Right atrium auricular region (tissue), 2 donors: ENCODE measurements at regions not wholly inside any gene's neighbourhood (a gene's known extent, or its start where the extent isn't known, plus 50 kb on each side); places are given as distances from the start of the nearest gene placed in this dataset.

Source experiments
- DNase-seq: peaks from one replicate; pipeline ENCODE4 v3.0.0-alpha.2; 2019; ENCODE audit warnings: low spot score
- H3K27ac ChIP-seq, 2 donors: fragments of 200-600 bp; sonication (generic); 1 replicate in 1 of 2; 2 replicates in 1 of 2; pipeline ENCODE4 v1.5.1; 2016 to 2019
- H3K27me3 ChIP-seq, 2 donors: fragments of 200-600 bp; sonication (generic); one replicate each; pipeline versions ENCODE4 v1.5.1 to v1.6.0; 2017 to 2019
- H3K36me3 ChIP-seq: fragments of 200-600 bp; sonication (generic); one replicate; pipeline ENCODE4 v1.5.1; 2016
- H3K4me1 ChIP-seq, 2 donors: fragments of 200-600 bp; sonication (generic); one replicate each; pipeline versions ENCODE4 v1.5.1 to v1.6.0; 2017 to 2019
- H3K4me3 ChIP-seq, 2 donors: fragments of 200-600 bp; sonication (generic); 1 replicate in 1 of 2; 2 replicates in 1 of 2; pipeline ENCODE4 v1.5.1; 2017 to 2019; ENCODE audit warnings: mild to moderate bottlenecking in 1 of 2, moderate library complexity in 1 of 2
- H3K9me3 ChIP-seq, 2 donors: fragments of 200-600 bp; sonication (generic); one replicate each; pipeline ENCODE4 v1.5.1; 2019
- TF ChIP-seq, protein P1 (sequence below), 2 donors: fragments of 200-600 bp; sonication (generic); IDR thresholded peaks; one replicate each; pipeline ENCODE4 v1.5.1; 2019; ENCODE audit warnings: antibody characterized with exemption in 2 of 2

- Histone ChIP-seq H3K9me3 (no peaks in the 10 kb centered on the region), H3K4me1 (no peaks in the 10 kb centered on the region), H3K36me3 (no peaks in the 10 kb centered on the region), H3K27ac (no peak overlapping the region), H3K27me3 (no peaks in the 10 kb centered on the region), H3K4me3 (no peak overlapping the region)
- TF ChIP-seq, protein P1, sequence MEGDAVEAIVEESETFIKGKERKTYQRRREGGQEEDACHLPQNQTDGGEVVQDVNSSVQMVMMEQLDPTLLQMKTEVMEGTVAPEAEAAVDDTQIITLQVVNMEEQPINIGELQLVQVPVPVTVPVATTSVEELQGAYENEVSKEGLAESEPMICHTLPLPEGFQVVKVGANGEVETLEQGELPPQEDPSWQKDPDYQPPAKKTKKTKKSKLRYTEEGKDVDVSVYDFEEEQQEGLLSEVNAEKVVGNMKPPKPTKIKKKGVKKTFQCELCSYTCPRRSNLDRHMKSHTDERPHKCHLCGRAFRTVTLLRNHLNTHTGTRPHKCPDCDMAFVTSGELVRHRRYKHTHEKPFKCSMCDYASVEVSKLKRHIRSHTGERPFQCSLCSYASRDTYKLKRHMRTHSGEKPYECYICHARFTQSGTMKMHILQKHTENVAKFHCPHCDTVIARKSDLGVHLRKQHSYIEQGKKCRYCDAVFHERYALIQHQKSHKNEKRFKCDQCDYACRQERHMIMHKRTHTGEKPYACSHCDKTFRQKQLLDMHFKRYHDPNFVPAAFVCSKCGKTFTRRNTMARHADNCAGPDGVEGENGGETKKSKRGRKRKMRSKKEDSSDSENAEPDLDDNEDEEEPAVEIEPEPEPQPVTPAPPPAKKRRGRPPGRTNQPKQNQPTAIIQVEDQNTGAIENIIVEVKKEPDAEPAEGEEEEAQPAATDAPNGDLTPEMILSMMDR (IDR thresholded peaks at IDR 0.05), result no peak
- no peak for DNase-seq
These were observed 309.1 kb downstream of the SOX4 start for GRCh38 chr6:21902628-21903169.

- Histone ChIP-seq H3K9me3 (no peaks in the 10 kb centered on the region), H3K4me3 (no peak overlapping the region), H3K27me3 (no peaks in the 10 kb centered on the region), H3K4me1 (peaks cover 0 to 8% of the 10 kb centered on the region in 2 donors), H3K27ac (no peak overlapping the region), H3K36me3 (no peaks in the 10 kb centered on the region)
- DNase-seq, result no peak
- TF ChIP-seq, protein P1 (IDR thresholded peaks at IDR 0.05), result no peak
These were observed 312.0 kb downstream of the SOX4 start for GRCh38 chr6:21905531-21905930.

DNA sequence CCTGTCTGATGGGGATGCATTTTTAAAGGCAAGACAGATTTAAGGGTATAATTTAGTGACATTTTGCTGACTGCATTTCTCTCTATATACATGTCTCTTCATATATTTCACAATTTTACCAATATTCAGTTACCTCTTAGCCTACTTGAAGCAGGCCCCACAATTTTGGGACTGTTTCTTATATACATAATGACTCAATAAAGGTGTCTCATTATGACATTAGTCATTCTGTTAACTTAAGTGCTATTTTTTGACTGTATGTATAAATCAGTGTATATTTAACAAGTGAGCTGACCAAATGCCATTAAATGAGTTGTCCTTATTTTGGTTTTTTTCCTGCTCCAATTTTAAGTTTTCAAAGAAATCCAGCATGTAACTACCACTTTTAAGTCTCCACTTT, 313.3 kb downstream of the SOX4 start:
- Histone ChIP-seq H3K9me3 (no peaks in the 10 kb centered on the region), H3K4me3 (no peak overlapping the region), H3K27me3 (no peaks in the 10 kb centered on the region), H3K27ac (no peak overlapping the region), H3K36me3 (no peaks in the 10 kb centered on the region), H3K4me1 (peaks cover 0 to 8% of the 10 kb centered on the region in 2 donors)
- no peak for DNase-seq
- TF ChIP-seq, protein P1 (IDR thresholded peaks at IDR 0.05), result no peak

GRCh38 chr6:21907291-21907690, 313.7 kb downstream of the SOX4 start:
- no peak for DNase-seq
- Histone ChIP-seq H3K4me3 (no peak overlapping the region), H3K4me1 (peaks cover 0 to 8% of the 10 kb centered on the region in 2 donors), H3K9me3 (no peaks in the 10 kb centered on the region), H3K27me3 (no peaks in the 10 kb centered on the region), H3K36me3 (no peaks in the 10 kb centered on the region), H3K27ac (no peak overlapping the region)
- TF ChIP-seq, protein P1 (IDR thresholded peaks at IDR 0.05), result no peak

DNA sequence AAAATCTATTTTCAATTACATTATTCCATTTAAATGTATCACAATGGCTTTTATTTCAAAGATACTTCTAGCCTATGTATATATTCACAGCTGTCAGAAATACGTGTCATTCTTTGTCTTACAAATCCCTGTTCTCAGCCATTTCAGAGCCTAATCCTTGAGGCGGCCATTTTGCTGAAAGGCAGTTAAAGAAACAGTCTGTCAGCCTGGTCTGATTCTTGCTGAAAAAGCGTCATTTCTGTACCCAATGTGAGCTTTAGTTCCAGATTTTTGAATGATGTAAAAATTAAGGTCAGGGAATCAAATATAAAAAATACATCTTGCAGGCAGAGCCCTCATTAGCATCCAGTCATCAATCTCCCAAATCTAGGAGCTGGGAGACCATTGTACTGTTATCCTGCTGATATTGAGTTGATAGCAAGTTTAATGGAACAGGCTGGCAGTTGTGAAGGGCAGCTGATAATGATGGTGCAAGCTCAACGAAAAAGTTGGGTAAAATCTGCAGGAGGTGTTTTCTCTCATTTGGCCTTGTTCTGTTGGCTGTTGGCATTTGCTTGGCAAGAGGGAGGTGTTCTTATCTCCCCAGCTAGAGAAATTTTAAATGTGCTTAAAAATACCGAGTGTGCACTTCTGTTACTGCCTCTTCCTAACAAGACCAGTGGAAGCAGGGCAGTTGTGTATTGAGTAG, 314.8 kb downstream of the SOX4 start:
- TF ChIP-seq, protein P1 (IDR thresholded peaks at IDR 0.05), result no peak
- no peak overlapping the region for H3K4me3 ChIP-seq
- no peak for DNase-seq
- peaks cover 0 to 8% of the 10 kb centered on the region in 2 donors for H3K4me1 ChIP-seq
- no peak overlapping the region for H3K27ac ChIP-seq
- H3K36me3 ChIP-seq, result no peaks in the 10 kb centered on the region
- H3K9me3 ChIP-seq, result no peaks in the 10 kb centered on the region
- H3K27me3 ChIP-seq, result no peaks in the 10 kb centered on the region

GRCh38 chr6:21909321-21909720, 315.8 kb downstream of the SOX4 start:
- DNase-seq, result no peak
- TF ChIP-seq, protein P1 (IDR thresholded peaks at IDR 0.05), result no peak
- Histone ChIP-seq H3K27ac (no peak overlapping the region), H3K4me3 (no peak overlapping the region), H3K9me3 (no peaks in the 10 kb centered on the region), H3K4me1 (peaks cover 0 to 10% of the 10 kb centered on the region in 2 donors), H3K36me3 (no peaks in the 10 kb centered on the region), H3K27me3 (no peaks in the 10 kb centered on the region)
